ENCODE measurements at regions not wholly inside any gene's neighbourhood (a gene's known extent, or its start where the extent isn't known, plus 50 kb on each side); places are given as distances from the start of the nearest gene placed in this dataset.

- TF ChIP-seq CTCF (IDR thresholded peaks at IDR 0.05) (no peak), POLR2A (IDR thresholded peaks at IDR 0.05) (no peak)
Measured at GRCh38 chr11:110772863-110773262, 60.6 kb upstream of the ARHGAP20 start.

Measured in lower leg skin (tissue), 3 donors.